ENCODE measurements at regions not wholly inside any gene's neighbourhood (a gene's known extent, or its start where the extent isn't known, plus 50 kb on each side); places are given as distances from the start of the nearest gene placed in this dataset.

GRCh38 chr4:185966549-185966948 lies 102.4 kb upstream of the TLR3 start:
- CTCF ChIA-PET (ENCODE audit: partially characterized antibody): interaction anchor here (0.5 to 1.4 kb wide), 2 partner anchors 11 to 68 kb away, joined by 3 to 5 read pairs; no protein-coding TSS in a partner anchor
- Histone ChIP-seq H2AFZ (ENCODE audit: low read length) (no peak overlapping the region), H3K27ac (ENCODE audit: low read depth, low read length) (no peak overlapping the region)

More at GRCh38 chr4:185966549-185966948, 102.4 kb upstream of the TLR3 start:
- TF ChIP-seq SIN3A (conservative IDR thresholded peaks at IDR 0.05 in 1 of 2, IDR thresholded peaks at IDR 0.05 in 1 of 2; ENCODE audit: low read depth in 1 of 2, low read length in 2 of 2): no peak
- TF ChIP-seq RXRA (IDR thresholded peaks at IDR 0.05; ENCODE audit: insufficient read depth, low read depth, low read length): no peak
- no peak for TF ChIP-seq JUND (IDR thresholded peaks at IDR 0.05; ENCODE audit: low read length)
- TF ChIP-seq ASH2L (IDR thresholded peaks at IDR 0.05; ENCODE audit: low read length): no peak
- no peak for TF ChIP-seq RNF2 (IDR thresholded peaks at IDR 0.05; ENCODE audit: borderline replicate concordance, low read depth, low read length, missing control alignments, poor library complexity, severe bottlenecking)
- TF ChIP-seq SAP30 (IDR thresholded peaks at IDR 0.05; ENCODE audit: insufficient read depth, insufficient replicate concordance, low read length): no peak
- TF ChIP-seq RBBP5 (IDR thresholded peaks at IDR 0.05; ENCODE audit: borderline replicate concordance, low read depth, low read length): no peak
- no peak for TF ChIP-seq EGR1 (IDR thresholded peaks at IDR 0.05; ENCODE audit: borderline replicate concordance, low read depth, low read length)
- no peak for TF ChIP-seq SIX5 (IDR thresholded peaks at IDR 0.05; ENCODE audit: low read depth, low read length)
- TF ChIP-seq POLR2A (IDR thresholded peaks at IDR 0.05; ENCODE audit: control extremely low read depth in 1 of 2, low read depth in 2 of 2, low read length in 2 of 2): no peak
- no peak for TF ChIP-seq SRF (IDR thresholded peaks at IDR 0.05; ENCODE audit: low read depth, low read length)
- TF ChIP-seq TBP (IDR thresholded peaks at IDR 0.05; ENCODE audit: low read depth, low read length): no peak
- Histone ChIP-seq H4K5ac (ENCODE audit: insufficient read length, low read depth, low read length) (no peak overlapping the region), H3K36me3 (ENCODE audit: control insufficient read depth in 2 of 4, insufficient read depth in 4 of 4, low read length in 3 of 4) (no peaks in the 10 kb centered on the region; a peak in 1 of 8 replicates), H3K9ac (replicated peaks in 1 of 4; ENCODE audit: extremely low read depth in 1 of 4, low read depth in 3 of 4, low read length in 3 of 4) (no peak overlapping the region), H3K4me3 (ENCODE audit: extremely low read depth in 1 of 4, insufficient read depth in 2 of 4, low read depth in 3 of 4, low read length in 4 of 4) (no peak overlapping the region), H3K79me2 (ENCODE audit: control insufficient read depth in 1 of 2, insufficient read depth in 2 of 2, low read length in 2 of 2) (no peaks in the 10 kb centered on the region), H2BK12ac (ENCODE audit: low read depth, low read length) (no peak overlapping the region), H4K91ac (replicated peaks; ENCODE audit: insufficient read length, low read length) (no peak overlapping the region), H3K4ac (replicated peaks; ENCODE audit: insufficient read length, low read depth, low read length) (no peak overlapping the region), H3K27me3 (replicated peaks in 1 of 4; ENCODE audit: control insufficient read depth in 3 of 4, extremely low read depth in 1 of 4, insufficient read depth in 3 of 4, low read length in 3 of 4) (no peaks in the 10 kb centered on the region), H4K8ac (ENCODE audit: extremely low read depth, insufficient read depth, low read length) (no peak overlapping the region), H3K23me2 (ENCODE audit: low read depth, low read length) (no peaks in the 10 kb centered on the region), H2AK5ac (ENCODE audit: low read depth, low read length) (no peak overlapping the region), H3K14ac (ENCODE audit: insufficient read length) (no peak overlapping the region), H3K79me1 (ENCODE audit: low read depth, low read length) (no peaks in the 10 kb centered on the region), H3K23ac (ENCODE audit: insufficient read length) (no peak overlapping the region), H2BK20ac (ENCODE audit: low read length) (no peak overlapping the region), H2BK5ac (ENCODE audit: low read depth, low read length) (no peak overlapping the region), H3K56ac (replicated peaks; ENCODE audit: insufficient read length, low read depth, low read length) (no peak overlapping the region), H4K20me1 (replicated peaks in 1 of 2; ENCODE audit: control insufficient read depth in 1 of 2, insufficient read depth in 2 of 2, low read length in 2 of 2) (no peaks in the 10 kb centered on the region), H2BK120ac (replicated peaks; ENCODE audit: low read depth, low read length) (no peak overlapping the region), H3K4me2 (ENCODE audit: insufficient read depth in 1 of 2, low read depth in 2 of 2, low read length in 2 of 2) (no peak overlapping the region), H3K4me1 (replicated peaks in 1 of 4; ENCODE audit: control insufficient read depth in 3 of 4, insufficient read depth in 4 of 4, low read length in 3 of 4) (no peaks in the 10 kb centered on the region), H2BK15ac (ENCODE audit: low read length) (no peak overlapping the region), H3K9me3 (ENCODE audit: insufficient read depth in 2 of 2, low read depth in 1 of 2, low read length in 1 of 2) (peaks cover 0 to 9% of the 10 kb centered on the region in 2 experiments; a peak in 1 of 4 replicates), H3K18ac (ENCODE audit: extremely low read depth, low read length) (no peak overlapping the region)
- POLR2A ChIA-PET (ENCODE audit: partially characterized antibody): interaction anchor here (0.7 kb wide), 1 partner anchor 198 kb away, joined by 3 read pairs; no protein-coding TSS in a partner anchor
- DNase-seq (ENCODE audit: low read depth in 1 of 2, low spot score in 2 of 2) (no peak), FAIRE-seq (no peak)
- 97% methylated on average over 8 of the region's 8 CpGs; no CpG with 5 or more reads in 1 of the 2 experiments for WGBS, 2 experiments (ENCODE audit: extremely low coverage in 1 of 2, insufficient coverage in 1 of 2, insufficient read length in 1 of 2, insufficient replicate concordance in 2 of 2, low coverage in 1 of 2, low lambda C conversion rate in 2 of 2, missing lambda C conversion rate in 1 of 2)

Measured in H1 (cell line).